Thymus (tissue), 11 donors: ENCODE measurements at regions not wholly inside any gene's neighbourhood (a gene's known extent, or its start where the extent isn't known, plus 50 kb on each side); places are given as distances from the start of the nearest gene placed in this dataset.

Experiments used
- DNase-seq, 9 donors: peaks; one replicate each; pipeline ENCODE4 v3.0.0-alpha.2; 2013; ENCODE audit warnings: low spot score in 9 of 9, low read depth in 6 of 9, missing footprints in 1 of 9
- H3K27ac ChIP-seq, 2 donors: one replicate each; pipeline ENCODE4 v1.5.1; 2013; ENCODE audit warnings: control low read depth in 1 of 2, low read depth in 1 of 2, low read length in 1 of 2, mild to moderate bottlenecking in 1 of 2, moderate library complexity in 1 of 2
- H3K27me3 ChIP-seq, 2 donors: one replicate each; pipeline ENCODE4 v1.5.1; 2013; ENCODE audit warnings: low read length in 1 of 2; ENCODE audit not compliant: control insufficient read depth in 2 of 2, insufficient read depth in 1 of 2
- H3K36me3 ChIP-seq, 2 donors: one replicate each; pipeline ENCODE4 v1.5.1; 2013; ENCODE audit warnings: low read length in 1 of 2, mild to moderate bottlenecking in 1 of 2, moderate library complexity in 1 of 2; ENCODE audit not compliant: control insufficient read depth in 2 of 2, insufficient read depth in 2 of 2
- H3K4me1 ChIP-seq, 2 donors: one replicate each; pipeline ENCODE4 v1.5.1; 2013; ENCODE audit warnings: low read length in 2 of 2; ENCODE audit not compliant: control insufficient read depth in 2 of 2, insufficient read depth in 2 of 2
- H3K4me3 ChIP-seq, 2 donors: one replicate each; pipeline ENCODE4 v1.5.1; 2013; ENCODE audit warnings: low read length in 2 of 2, control low read depth in 1 of 2, mild to moderate bottlenecking in 1 of 2
- H3K9me3 ChIP-seq, 2 donors: one replicate each; pipeline ENCODE4 v1.5.1; 2013; ENCODE audit warnings: low read length in 1 of 2, mild to moderate bottlenecking in 1 of 2; ENCODE audit not compliant: control insufficient read depth in 2 of 2, insufficient read depth in 1 of 2
- WGBS: extraction: QIAGEN DNeasy Blood & Tissue Kit; methylation state at CpG from one replicate; pipeline ENCODE4 v1.1.7; 2013; 5-methylcytosine and 5-hydroxymethylcytosine counted together
- donor health status: healthy.

- Histone ChIP-seq H3K4me3 (no peak overlapping the region), H3K4me1 (no peaks in the 10 kb centered on the region), H3K27ac (no peak overlapping the region), H3K27me3 (no peaks in the 10 kb centered on the region), H3K36me3 (no peaks in the 10 kb centered on the region), H3K9me3 (no peaks in the 10 kb centered on the region)
- no peak for DNase-seq
- 81% methylated on average over 3 of the region's 3 CpGs for WGBS
Measured at GRCh38 chr13:103795892-103796478, 729.8 kb upstream of the SLC10A2 start.

GRCh38 chr13:103794526-103794925 is 728.3 kb upstream of the SLC10A2 start:
- DNase-seq, result no peak
- Histone ChIP-seq H3K27ac (no peak overlapping the region), H3K4me3 (no peak overlapping the region), H3K9me3 (no peaks in the 10 kb centered on the region), H3K27me3 (no peaks in the 10 kb centered on the region), H3K36me3 (no peaks in the 10 kb centered on the region), H3K4me1 (no peaks in the 10 kb centered on the region)
- 91% methylated on average over 2 of the region's 2 CpGs for WGBS

DNA sequence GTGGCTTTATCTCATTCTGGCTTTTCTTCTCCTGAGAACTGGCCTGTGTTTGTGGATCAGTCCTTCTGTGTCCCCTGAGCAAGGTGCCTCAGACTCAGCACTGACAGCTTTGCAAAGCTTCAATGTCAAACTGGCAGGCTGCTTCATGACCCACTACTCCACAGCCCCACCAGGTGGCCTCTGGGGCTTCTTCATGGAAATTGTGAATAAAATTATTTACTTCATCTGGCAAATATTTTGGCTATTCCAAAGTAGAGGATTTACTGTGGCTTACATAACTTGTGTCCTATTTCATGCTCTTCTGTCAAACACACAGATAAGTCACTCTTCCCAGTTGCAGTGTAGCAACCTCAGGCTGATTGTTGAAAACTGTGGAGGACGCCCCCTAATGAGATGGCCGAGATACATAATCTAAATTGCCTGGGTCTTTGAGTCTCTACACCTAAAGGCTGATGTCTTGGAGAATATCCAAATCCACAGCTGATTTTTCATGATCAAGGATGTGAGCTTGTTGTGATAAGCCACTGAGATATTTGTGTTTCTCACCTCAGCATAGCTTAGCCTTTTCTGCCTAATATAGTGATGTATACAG is 721.9 kb upstream of the SLC10A2 start:
- no peak for DNase-seq
- Histone ChIP-seq H3K36me3 (no peaks in the 10 kb centered on the region), H3K9me3 (no peaks in the 10 kb centered on the region), H3K27ac (no peak overlapping the region), H3K4me1 (no peaks in the 10 kb centered on the region), H3K27me3 (no peaks in the 10 kb centered on the region), H3K4me3 (no peak overlapping the region)
- WGBS, result 94% methylated on average over 2 of the region's 2 CpGs

GRCh38 chr13:103772576-103772975 is 706.4 kb upstream of the SLC10A2 start:
- DNase-seq, result no peak
- H3K27ac ChIP-seq, result no peak overlapping the region
- no peaks in the 10 kb centered on the region for H3K4me1 ChIP-seq
- no peak overlapping the region for H3K4me3 ChIP-seq
- no peaks in the 10 kb centered on the region for H3K36me3 ChIP-seq
- H3K9me3 ChIP-seq, result no peaks in the 10 kb centered on the region
- 82% methylated on average over 8 of the region's 8 CpGs for WGBS
- H3K27me3 ChIP-seq, result no peaks in the 10 kb centered on the region

DNA sequence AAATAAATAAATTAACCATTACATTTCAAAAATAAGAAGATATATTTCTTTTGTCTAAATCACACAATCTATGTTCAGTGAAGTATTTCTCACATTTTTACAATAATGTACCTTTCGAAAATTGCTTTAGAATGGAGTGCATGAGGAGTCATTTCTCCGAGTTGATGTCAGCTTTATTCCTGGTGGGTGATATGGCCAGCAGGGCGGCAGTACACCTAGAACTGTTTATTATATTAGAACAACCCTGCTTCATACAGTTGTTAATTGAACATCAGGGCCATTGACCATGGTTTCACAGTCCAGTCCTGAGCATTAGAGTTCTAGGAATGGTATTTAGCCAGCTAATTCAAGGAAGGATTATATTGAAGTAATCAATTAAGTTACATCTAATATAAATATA is 696.3 kb upstream of the SLC10A2 start:
- no peak for DNase-seq
- Histone ChIP-seq H3K27me3 (no peaks in the 10 kb centered on the region), H3K9me3 (no peaks in the 10 kb centered on the region), H3K4me1 (no peaks in the 10 kb centered on the region), H3K36me3 (no peaks in the 10 kb centered on the region), H3K4me3 (no peak overlapping the region), H3K27ac (no peak overlapping the region)
- 96% methylated on average over 3 of the region's 3 CpGs for WGBS

DNA sequence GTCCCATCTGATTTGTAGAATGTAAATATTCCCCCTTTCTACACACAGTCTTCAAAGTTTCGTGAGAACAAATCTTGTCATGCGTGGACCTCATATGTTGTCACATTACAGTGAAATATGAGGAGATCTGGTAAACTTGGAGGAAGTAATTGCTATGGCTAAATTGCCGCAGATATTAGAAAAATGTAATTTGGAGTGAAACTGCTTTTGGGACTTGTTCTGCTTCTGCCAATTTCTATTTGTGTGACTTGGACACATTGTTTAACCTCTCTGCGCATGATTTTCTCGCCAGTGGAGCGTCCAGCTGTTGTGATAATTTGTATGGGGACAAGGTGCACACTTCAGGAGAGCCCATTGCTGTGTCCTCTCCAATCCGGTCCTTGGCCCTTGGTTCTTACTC is 693.1 kb upstream of the SLC10A2 start:
- 76% methylated on average over 7 of the region's 7 CpGs for WGBS
- Histone ChIP-seq H3K4me1 (no peaks in the 10 kb centered on the region), H3K27me3 (no peaks in the 10 kb centered on the region), H3K9me3 (no peaks in the 10 kb centered on the region), H3K27ac (no peak overlapping the region), H3K4me3 (no peak overlapping the region), H3K36me3 (no peaks in the 10 kb centered on the region)
- DNase-seq, result no peak

DNA sequence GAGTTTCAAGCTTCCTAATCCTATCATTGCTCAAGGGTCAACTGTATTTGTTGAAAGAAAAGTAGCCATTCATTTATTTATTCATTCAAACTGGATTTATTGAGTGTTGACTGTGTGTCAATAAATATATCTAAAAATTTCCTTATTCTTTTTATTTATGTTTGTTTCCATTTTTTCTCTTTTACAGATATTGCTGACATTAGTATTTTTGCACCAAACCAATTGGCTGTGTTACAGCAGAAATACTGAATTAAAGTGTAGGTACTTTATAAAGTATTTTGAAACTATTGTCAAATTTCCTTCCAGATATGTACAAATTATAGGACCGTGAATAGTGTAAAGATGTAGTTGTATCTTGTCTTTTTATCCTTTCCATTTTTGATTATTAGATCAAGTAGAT is 692.0 kb upstream of the SLC10A2 start:
- H3K27me3 ChIP-seq, result no peaks in the 10 kb centered on the region
- no peaks in the 10 kb centered on the region for H3K4me1 ChIP-seq
- DNase-seq, result no peak
- H3K4me3 ChIP-seq, result no peak overlapping the region
- 96% methylated on average over 1 of the region's 1 CpG for WGBS
- no peaks in the 10 kb centered on the region for H3K9me3 ChIP-seq
- no peaks in the 10 kb centered on the region for H3K36me3 ChIP-seq
- H3K27ac ChIP-seq, result no peak overlapping the region

DNA sequence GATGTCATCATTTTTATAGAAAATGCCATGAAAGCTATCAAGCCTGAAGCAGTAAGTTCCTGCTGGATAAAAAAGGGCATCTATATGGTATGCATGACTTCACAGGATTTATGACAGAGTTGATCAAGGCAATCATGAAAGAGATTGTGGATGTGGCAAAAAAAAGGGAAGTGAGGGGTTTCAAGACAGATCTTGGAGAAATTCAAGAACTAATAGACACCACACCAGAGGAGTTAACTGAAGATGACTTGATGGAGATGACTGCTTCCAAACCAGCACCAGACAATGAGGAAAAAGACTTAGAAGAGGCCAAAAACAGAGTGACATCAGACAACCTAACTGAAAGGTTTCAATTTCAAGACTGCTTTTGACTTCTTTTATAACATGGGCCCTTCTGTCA is 691.1 kb upstream of the SLC10A2 start:
- H3K27ac ChIP-seq, result no peak overlapping the region
- no peaks in the 10 kb centered on the region for H3K4me1 ChIP-seq
- H3K9me3 ChIP-seq, result no peaks in the 10 kb centered on the region
- H3K27me3 ChIP-seq, result no peaks in the 10 kb centered on the region
- no peaks in the 10 kb centered on the region for H3K36me3 ChIP-seq
- no peak overlapping the region for H3K4me3 ChIP-seq
- no peak for DNase-seq

DNA sequence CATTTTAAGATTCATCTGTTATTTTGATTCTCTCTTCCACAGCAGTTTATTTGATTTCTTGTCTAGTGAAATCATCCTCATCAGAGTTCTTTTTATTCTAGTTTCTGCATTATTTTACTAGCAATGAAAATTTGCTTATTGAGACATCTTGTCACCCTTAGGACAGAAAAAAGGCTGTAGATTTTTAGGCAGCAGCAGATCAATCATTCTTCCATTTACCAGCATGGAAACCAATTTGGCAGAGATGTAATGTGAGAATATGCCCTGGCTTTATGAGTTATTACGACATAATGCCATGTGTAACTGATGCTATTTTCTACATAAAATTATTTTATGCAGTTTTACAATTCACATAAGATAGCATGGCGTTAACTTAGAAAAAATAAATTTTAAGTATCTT is 688.6 kb upstream of the SLC10A2 start:
- Histone ChIP-seq H3K27ac (no peak overlapping the region), H3K4me1 (no peaks in the 10 kb centered on the region), H3K9me3 (no peaks in the 10 kb centered on the region), H3K27me3 (no peaks in the 10 kb centered on the region), H3K36me3 (no peaks in the 10 kb centered on the region), H3K4me3 (no peak overlapping the region)
- DNase-seq, result no peak
- WGBS, result 92% methylated on average over 2 of the region's 2 CpGs
